Large intestine (tissue), 3 donors: ENCODE measurements at regions not wholly inside any gene's neighbourhood (a gene's known extent, or its start where the extent isn't known, plus 50 kb on each side); places are given as distances from the start of the nearest gene placed in this dataset.

Source experiments
- DNase-seq, 2 donors: peaks; one replicate each; pipeline versions ENCODE4 v3.0.0 to v3.0.0-alpha.2; 2013
- H3K27ac ChIP-seq: one replicate; pipeline ENCODE4 v1.5.1; 2013; ENCODE audit warnings: low read length
- H3K27me3 ChIP-seq: 2 replicates; pipeline ENCODE4 v1.6.1; 2013; ENCODE audit warnings: low read length; ENCODE audit not compliant: control insufficient read depth, insufficient read depth
- H3K36me3 ChIP-seq: 2 replicates; pipeline ENCODE4 v1.6.1; 2013; ENCODE audit warnings: low read length; ENCODE audit not compliant: control insufficient read depth, insufficient read depth
- H3K4me1 ChIP-seq: one replicate; pipeline ENCODE4 v1.6.1; 2013; ENCODE audit warnings: low read length; ENCODE audit not compliant: control insufficient read depth, insufficient read depth
- H3K4me3 ChIP-seq: one replicate; pipeline ENCODE4 v1.5.1; 2013; ENCODE audit warnings: low read length
- H3K9me3 ChIP-seq: one replicate; pipeline ENCODE4 v1.6.1; 2013; ENCODE audit warnings: mild to moderate bottlenecking, low read depth, low read length, moderate library complexity; ENCODE audit not compliant: control insufficient read depth
- WGBS: methylation state at CpG from one replicate; pipeline ENCODE4 v1.1.5; 2013; ENCODE audit warnings: low lambda C conversion rate; ENCODE audit not compliant: insufficient coverage; 5-methylcytosine and 5-hydroxymethylcytosine counted together

- Histone ChIP-seq H3K27me3 (no peaks in the 10 kb centered on the region), H3K36me3 (no peaks in the 10 kb centered on the region), H3K9me3 (no peaks in the 10 kb centered on the region), H3K27ac (no peak overlapping the region), H3K4me3 (no peak overlapping the region), H3K4me1 (no peaks in the 10 kb centered on the region)
- no peak for DNase-seq
- WGBS, result no CpG with 5 or more reads among the region's 2 CpGs
Observed at GRCh38 chr2:122209377-122209776, 453.9 kb downstream of the TSN start.

GRCh38 chr2:122210065-122210464 lies 454.6 kb downstream of the TSN start:
- Histone ChIP-seq H3K9me3 (no peaks in the 10 kb centered on the region), H3K27ac (no peak overlapping the region), H3K36me3 (no peaks in the 10 kb centered on the region), H3K27me3 (no peaks in the 10 kb centered on the region), H3K4me1 (no peaks in the 10 kb centered on the region), H3K4me3 (no peak overlapping the region)
- DNase-seq, result no peak
- 100% methylated on average over 2 of the region's 4 CpGs for WGBS

GRCh38 chr2:122210898-122211856 lies 455.7 kb downstream of the TSN start:
- WGBS, result 92% methylated on average over 5 of the region's 8 CpGs
- Histone ChIP-seq H3K9me3 (no peaks in the 10 kb centered on the region), H3K27me3 (no peaks in the 10 kb centered on the region), H3K4me1 (no peaks in the 10 kb centered on the region), H3K27ac (no peak overlapping the region), H3K36me3 (no peaks in the 10 kb centered on the region), H3K4me3 (no peak overlapping the region)
- no peak for DNase-seq

GRCh38 chr2:122213312-122213711 lies 457.9 kb downstream of the TSN start:
- Histone ChIP-seq H3K27ac (no peak overlapping the region), H3K9me3 (no peaks in the 10 kb centered on the region), H3K4me1 (no peaks in the 10 kb centered on the region), H3K4me3 (no peak overlapping the region), H3K27me3 (no peaks in the 10 kb centered on the region), H3K36me3 (no peaks in the 10 kb centered on the region)
- no peak for DNase-seq
- WGBS, result no CpG with 5 or more reads among the region's 4 CpGs

- DNase-seq, result no peak
- H3K9me3 ChIP-seq, result no peaks in the 10 kb centered on the region
- H3K4me3 ChIP-seq, result no peak overlapping the region
- H3K36me3 ChIP-seq, result no peaks in the 10 kb centered on the region
- no peaks in the 10 kb centered on the region for H3K4me1 ChIP-seq
- H3K27ac ChIP-seq, result no peak overlapping the region
- no peaks in the 10 kb centered on the region for H3K27me3 ChIP-seq
Observed at GRCh38 chr2:122216071-122216470, 460.6 kb downstream of the TSN start.

- DNase-seq, result no peak
- no CpG with 5 or more reads among the region's 4 CpGs for WGBS
- no peak overlapping the region for H3K4me3 ChIP-seq
- no peaks in the 10 kb centered on the region for H3K9me3 ChIP-seq
- H3K27ac ChIP-seq, result no peak overlapping the region
- no peaks in the 10 kb centered on the region for H3K4me1 ChIP-seq
- no peaks in the 10 kb centered on the region for H3K36me3 ChIP-seq
- no peaks in the 10 kb centered on the region for H3K27me3 ChIP-seq
Observed at GRCh38 chr2:122216901-122217300, 461.4 kb downstream of the TSN start.

- no peaks in the 10 kb centered on the region for H3K36me3 ChIP-seq
- no peak overlapping the region for H3K4me3 ChIP-seq
- no peaks in the 10 kb centered on the region for H3K27me3 ChIP-seq
- WGBS, result no CpG with 5 or more reads among the region's 8 CpGs
- no peak for DNase-seq
- no peaks in the 10 kb centered on the region for H3K4me1 ChIP-seq
- H3K9me3 ChIP-seq, result no peaks in the 10 kb centered on the region
- no peak overlapping the region for H3K27ac ChIP-seq
Observed at GRCh38 chr2:122218596-122218995, 463.1 kb downstream of the TSN start.

GRCh38 chr2:122219504-122219903 lies 464.1 kb downstream of the TSN start:
- WGBS, result 100% methylated on average over 1 of the region's 9 CpGs
- Histone ChIP-seq H3K27me3 (no peaks in the 10 kb centered on the region), H3K9me3 (no peaks in the 10 kb centered on the region), H3K36me3 (no peaks in the 10 kb centered on the region), H3K4me1 (no peaks in the 10 kb centered on the region), H3K27ac (no peak overlapping the region), H3K4me3 (no peak overlapping the region)
- no peak for DNase-seq

- Histone ChIP-seq H3K27me3 (no peaks in the 10 kb centered on the region), H3K36me3 (no peaks in the 10 kb centered on the region), H3K4me3 (no peak overlapping the region), H3K27ac (no peak overlapping the region), H3K9me3 (no peaks in the 10 kb centered on the region), H3K4me1 (no peaks in the 10 kb centered on the region)
- DNase-seq, result no peak
- no CpG with 5 or more reads among the region's 3 CpGs for WGBS
Observed at GRCh38 chr2:122221665-122222064, 466.2 kb downstream of the TSN start.

- peaks cover 2% of the 10 kb centered on the region for H3K27me3 ChIP-seq
- no peak for DNase-seq
- H3K27ac ChIP-seq, result no peak overlapping the region
- H3K4me3 ChIP-seq, result no peak overlapping the region
- H3K36me3 ChIP-seq, result no peaks in the 10 kb centered on the region
- WGBS, result 100% methylated on average over 1 of the region's 7 CpGs
- no peaks in the 10 kb centered on the region for H3K9me3 ChIP-seq
- H3K4me1 ChIP-seq, result no peaks in the 10 kb centered on the region
Observed at GRCh38 chr2:122231296-122231695, 475.8 kb downstream of the TSN start.

- Histone ChIP-seq H3K27ac (no peak overlapping the region), H3K9me3 (no peaks in the 10 kb centered on the region), H3K36me3 (no peaks in the 10 kb centered on the region), H3K27me3 (peaks cover 2% of the 10 kb centered on the region), H3K4me3 (no peak overlapping the region), H3K4me1 (no peaks in the 10 kb centered on the region)
- DNase-seq, result no peak
- WGBS, result no CpG with 5 or more reads among the region's 1 CpG
Observed at GRCh38 chr2:122233372-122233771, 477.9 kb downstream of the TSN start.
